Tibial nerve (tissue), 4 donors: ENCODE measurements at regions not wholly inside any gene's neighbourhood (a gene's known extent, or its start where the extent isn't known, plus 50 kb on each side); places are given as distances from the start of the nearest gene placed in this dataset.

Experiments
- EP300 ChIP-seq, 2 donors: sonication (generic); formaldehyde crosslinking; IDR thresholded peaks; one replicate each; pipeline ENCODE4 v1.6.1; 2017; ENCODE audit warnings: antibody characterized with exemption in 2 of 2, mild to moderate bottlenecking in 1 of 2
- POLR2A ChIP-seq, 2 donors: fragments of 450-650 bp; IDR thresholded peaks; one replicate each; pipeline ENCODE4 v1.6.1; 2017; ENCODE audit warnings: antibody characterized with exemption in 2 of 2, mild to moderate bottlenecking in 2 of 2, moderate library complexity in 2 of 2
- TF ChIP-seq, protein P1 (sequence below), 5 experiments: fragments of 200-600 bp in 3 of 5; fragments of 450-650 bp in 2 of 5; sonication (generic) in 3 of 5; IDR thresholded peaks; one replicate each; pipeline ENCODE4 v1.5.1; 2016 to 2019; ENCODE audit warnings: antibody characterized with exemption in 5 of 5, mild to moderate bottlenecking in 3 of 5, moderate library complexity in 2 of 5

DNA sequence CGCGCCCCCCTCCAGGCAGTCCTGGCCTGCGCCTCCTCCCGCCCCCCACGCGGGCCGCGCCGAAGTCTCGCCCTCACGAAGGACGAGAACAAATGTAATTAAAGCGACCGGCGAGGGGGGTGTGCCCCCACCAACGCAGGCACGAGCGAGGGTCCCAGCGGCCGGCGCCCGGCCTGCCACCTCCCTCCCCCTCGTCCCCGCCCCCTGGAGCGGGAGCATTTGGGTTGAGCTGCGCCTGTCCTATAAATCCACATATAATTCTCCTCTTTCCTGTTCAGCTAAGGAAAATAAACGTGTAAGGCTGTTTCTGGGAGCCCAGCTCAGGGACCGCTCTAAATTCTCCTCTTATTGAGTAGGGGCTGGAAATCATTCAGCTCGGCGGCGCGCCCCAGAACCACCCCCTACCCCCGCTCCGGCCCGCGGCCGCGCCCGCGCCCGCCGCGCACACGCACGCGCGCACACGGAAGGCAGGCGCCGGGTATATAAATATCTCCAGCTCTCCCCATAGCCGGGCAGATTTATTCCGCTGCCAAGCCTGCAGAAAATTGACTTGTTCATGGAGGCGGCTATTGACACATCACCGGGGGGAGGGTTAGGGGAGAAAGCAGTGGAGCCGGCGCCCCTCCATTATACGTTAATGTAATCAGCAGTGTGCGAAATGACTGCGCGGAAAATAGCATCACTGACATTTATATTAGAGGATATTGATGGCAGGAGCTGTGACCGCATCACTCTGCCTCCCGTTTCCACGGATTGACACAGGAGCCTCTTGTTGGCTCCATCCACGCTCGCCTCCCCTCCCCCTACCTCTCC is 61.6 kb upstream of the BTRC start:
- TF ChIP-seq, protein P1, sequence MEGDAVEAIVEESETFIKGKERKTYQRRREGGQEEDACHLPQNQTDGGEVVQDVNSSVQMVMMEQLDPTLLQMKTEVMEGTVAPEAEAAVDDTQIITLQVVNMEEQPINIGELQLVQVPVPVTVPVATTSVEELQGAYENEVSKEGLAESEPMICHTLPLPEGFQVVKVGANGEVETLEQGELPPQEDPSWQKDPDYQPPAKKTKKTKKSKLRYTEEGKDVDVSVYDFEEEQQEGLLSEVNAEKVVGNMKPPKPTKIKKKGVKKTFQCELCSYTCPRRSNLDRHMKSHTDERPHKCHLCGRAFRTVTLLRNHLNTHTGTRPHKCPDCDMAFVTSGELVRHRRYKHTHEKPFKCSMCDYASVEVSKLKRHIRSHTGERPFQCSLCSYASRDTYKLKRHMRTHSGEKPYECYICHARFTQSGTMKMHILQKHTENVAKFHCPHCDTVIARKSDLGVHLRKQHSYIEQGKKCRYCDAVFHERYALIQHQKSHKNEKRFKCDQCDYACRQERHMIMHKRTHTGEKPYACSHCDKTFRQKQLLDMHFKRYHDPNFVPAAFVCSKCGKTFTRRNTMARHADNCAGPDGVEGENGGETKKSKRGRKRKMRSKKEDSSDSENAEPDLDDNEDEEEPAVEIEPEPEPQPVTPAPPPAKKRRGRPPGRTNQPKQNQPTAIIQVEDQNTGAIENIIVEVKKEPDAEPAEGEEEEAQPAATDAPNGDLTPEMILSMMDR (IDR thresholded peaks at IDR 0.05): no peak
- no peak for TF ChIP-seq EP300 (IDR thresholded peaks at IDR 0.05)
- no peak for TF ChIP-seq POLR2A (IDR thresholded peaks at IDR 0.05)
